KMS-11 (cell line): ENCODE measurements at regions not wholly inside any gene's neighbourhood (a gene's known extent, or its start where the extent isn't known, plus 50 kb on each side); places are given as distances from the start of the nearest gene placed in this dataset.
"Not testable (repeated sequence)": the region's sequence is repeated elsewhere in the genome, so short reads cannot be mapped to it uniquely, and the experiment has no call there.

ENCODE experiments used
- H2AFZ ChIP-seq: fragments of 200-600 bp; sonication (generic); 2 replicates; pipeline ENCODE4 v1.6.1; 2016; ENCODE audit warnings: antibody characterized with exemption, mixed run types, low read depth
- H3K27ac ChIP-seq: fragments of 200-600 bp; sonication (generic); 2 replicates; pipeline ENCODE4 v1.6.1; 2016; ENCODE audit warnings: mild to moderate bottlenecking, mixed run types
- H3K27me3 ChIP-seq: fragments of 200-600 bp; sonication (generic); 2 replicates; pipeline ENCODE4 v1.6.1; 2017; ENCODE audit warnings: mild to moderate bottlenecking, low read depth, mixed run types, moderate library complexity; ENCODE audit not compliant: insufficient read depth
- H3K36me3 ChIP-seq: fragments of 200-600 bp; sonication (generic); 2 replicates; pipeline ENCODE4 v1.6.1; 2017; ENCODE audit warnings: mild to moderate bottlenecking, mixed run types; ENCODE audit not compliant: insufficient read depth
- H3K4me1 ChIP-seq: fragments of 200-600 bp; sonication (generic); 2 replicates; pipeline ENCODE4 v1.6.1; 2016; ENCODE audit warnings: mild to moderate bottlenecking, low read depth, mixed run types; ENCODE audit not compliant: poor library complexity, severe bottlenecking
- H3K4me2 ChIP-seq: fragments of 200-600 bp; sonication (generic); 2 replicates; pipeline ENCODE4 v1.7.0; 2016; ENCODE audit warnings: mild to moderate bottlenecking, mixed run types
- H3K4me3 ChIP-seq: fragments of 200-600 bp; sonication (generic); IDR thresholded peaks from 2 replicates; pipeline ENCODE4 v1.6.1; 2017; ENCODE audit warnings: low read depth, low read length, mixed read lengths; ENCODE audit not compliant: insufficient read depth
- H3K79me2 ChIP-seq: fragments of 200-600 bp; sonication (generic); 2 replicates; pipeline ENCODE4 v1.6.1; 2016; ENCODE audit warnings: low read depth, mixed run types; ENCODE audit not compliant: insufficient read depth
- H3K9ac ChIP-seq: fragments of 200-600 bp; sonication (generic); 2 replicates; pipeline ENCODE4 v1.6.1; 2016; ENCODE audit warnings: mild to moderate bottlenecking, mixed run types
- H4K20me1 ChIP-seq: fragments of 200-600 bp; sonication (generic); 2 replicates; pipeline ENCODE4 v1.6.1; 2016; ENCODE audit warnings: mild to moderate bottlenecking, mixed run types; ENCODE audit not compliant: insufficient read depth
- TF ChIP-seq, protein P1 (sequence below): fragments of 200-600 bp; sonication (generic); conservative IDR thresholded peaks from 2 replicates; pipeline ENCODE4 v1.6.1; 2017; ENCODE audit warnings: low read depth, mild to moderate bottlenecking, antibody characterized with exemption, low read length, moderate library complexity, mixed read lengths

DNA sequence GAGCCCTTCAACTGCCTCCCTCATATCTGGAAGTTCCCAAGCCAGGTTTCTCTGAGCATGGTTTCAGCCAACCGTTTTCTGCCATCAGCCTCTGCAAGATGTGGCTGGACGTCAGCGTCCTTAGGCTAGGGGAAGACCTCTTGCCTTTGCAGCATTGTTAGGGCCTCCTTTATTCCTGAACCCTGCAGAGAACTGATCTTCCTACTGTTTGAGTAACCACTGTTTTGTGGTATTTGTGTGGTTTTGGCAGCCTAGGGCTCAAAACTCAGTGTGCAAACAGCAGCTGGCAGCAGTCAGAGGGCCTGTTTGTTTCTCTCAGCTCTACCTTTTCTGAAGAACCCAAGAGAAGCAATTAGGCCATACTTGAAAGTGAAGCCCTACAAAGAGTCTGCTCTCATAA is 83.4 kb upstream of the SEMA3E start:
- peaks cover 39% of the 10 kb centered on the region for H3K4me1 ChIP-seq
- TF ChIP-seq, protein P1, sequence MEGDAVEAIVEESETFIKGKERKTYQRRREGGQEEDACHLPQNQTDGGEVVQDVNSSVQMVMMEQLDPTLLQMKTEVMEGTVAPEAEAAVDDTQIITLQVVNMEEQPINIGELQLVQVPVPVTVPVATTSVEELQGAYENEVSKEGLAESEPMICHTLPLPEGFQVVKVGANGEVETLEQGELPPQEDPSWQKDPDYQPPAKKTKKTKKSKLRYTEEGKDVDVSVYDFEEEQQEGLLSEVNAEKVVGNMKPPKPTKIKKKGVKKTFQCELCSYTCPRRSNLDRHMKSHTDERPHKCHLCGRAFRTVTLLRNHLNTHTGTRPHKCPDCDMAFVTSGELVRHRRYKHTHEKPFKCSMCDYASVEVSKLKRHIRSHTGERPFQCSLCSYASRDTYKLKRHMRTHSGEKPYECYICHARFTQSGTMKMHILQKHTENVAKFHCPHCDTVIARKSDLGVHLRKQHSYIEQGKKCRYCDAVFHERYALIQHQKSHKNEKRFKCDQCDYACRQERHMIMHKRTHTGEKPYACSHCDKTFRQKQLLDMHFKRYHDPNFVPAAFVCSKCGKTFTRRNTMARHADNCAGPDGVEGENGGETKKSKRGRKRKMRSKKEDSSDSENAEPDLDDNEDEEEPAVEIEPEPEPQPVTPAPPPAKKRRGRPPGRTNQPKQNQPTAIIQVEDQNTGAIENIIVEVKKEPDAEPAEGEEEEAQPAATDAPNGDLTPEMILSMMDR: no peak
- peak overlapping the region; percentile 47 for H3K27ac ChIP-seq
- H2AFZ ChIP-seq: peak overlapping the region; percentile 29; the same call in 1 of the 2 replicates
- H3K9ac ChIP-seq: no peak overlapping the region; the same call in 1 of the 2 replicates
- H3K4me2 ChIP-seq: peak overlapping the region; percentile 55
- H3K27me3 ChIP-seq: no peaks in the 10 kb centered on the region
- no peaks in the 10 kb centered on the region for H3K79me2 ChIP-seq
- H3K36me3 ChIP-seq: no peaks in the 10 kb centered on the region
- H4K20me1 ChIP-seq: no peaks in the 10 kb centered on the region
- no peak overlapping the region for H3K4me3 ChIP-seq

GRCh38 chr7:83731154-83731553 is 82.2 kb upstream of the SEMA3E start:
- Histone ChIP-seq H3K27me3 (no peaks in the 10 kb centered on the region), H3K4me1 (peaks cover 39% of the 10 kb centered on the region), H2AFZ (peak overlapping the region; percentile 19; the same call in 1 of the 2 replicates)

DNA sequence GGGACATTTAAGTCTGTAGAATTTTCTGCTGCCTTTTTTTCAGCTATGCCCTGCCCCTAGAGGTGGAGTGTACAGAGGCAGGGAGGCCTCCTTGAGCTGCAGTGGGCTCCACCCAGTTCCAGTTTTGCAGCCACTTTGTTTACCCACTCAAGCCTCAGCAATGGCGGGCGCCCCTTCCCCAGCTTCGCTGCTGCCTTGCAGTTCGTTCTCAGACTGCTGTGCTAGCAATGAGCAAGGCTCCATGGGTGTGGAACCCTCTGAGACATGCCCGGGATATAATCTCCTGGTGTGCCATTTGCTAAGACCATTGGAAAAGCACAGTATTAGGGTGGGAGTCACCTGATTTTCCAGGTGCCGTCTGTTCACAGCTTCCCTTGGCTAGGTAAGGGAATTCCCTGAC is 68.0 kb upstream of the SEMA3E start:
- not testable (repeated sequence) for H3K4me2 ChIP-seq, H4K20me1 ChIP-seq, H3K36me3 ChIP-seq, H3K9ac ChIP-seq, H3K27me3 ChIP-seq, H3K79me2 ChIP-seq, H2AFZ ChIP-seq, H3K4me3 ChIP-seq, H3K4me1 ChIP-seq, H3K27ac ChIP-seq

More at GRCh38 chr7:83731154-83731553, 82.2 kb upstream of the SEMA3E start:
- Histone ChIP-seq H3K36me3 (no peaks in the 10 kb centered on the region), H3K27ac (no peak overlapping the region), H3K9ac (no peak overlapping the region), H3K79me2 (no peaks in the 10 kb centered on the region), H3K4me2 (peak overlapping the region; percentile 19; the same call in 1 of the 2 replicates), H4K20me1 (no peaks in the 10 kb centered on the region), H3K4me3 (no peak overlapping the region)
- TF ChIP-seq, protein P1: no peak

GRCh38 chr7:83708531-83708930 is 59.6 kb upstream of the SEMA3E start:
- H2AFZ ChIP-seq: no peak overlapping the region

DNA sequence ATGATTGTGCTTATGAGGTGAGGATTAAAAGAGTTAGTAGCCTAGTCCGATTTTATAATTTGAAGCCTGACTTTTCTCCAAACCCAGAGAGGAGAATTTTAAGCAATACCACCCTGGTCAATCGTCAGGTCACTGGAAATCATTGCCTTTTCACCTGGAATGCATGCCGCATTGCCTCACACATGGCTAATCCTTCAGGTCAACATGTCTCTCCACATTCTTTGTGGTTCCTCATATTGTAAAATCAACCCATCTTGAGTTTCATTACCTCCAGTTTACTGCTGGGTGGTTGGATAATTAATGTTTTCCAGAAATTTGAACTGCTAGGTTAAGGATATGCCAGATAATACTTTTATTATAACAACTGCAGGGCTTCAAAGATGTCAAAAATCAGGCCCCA is 55.6 kb upstream of the SEMA3E start:
- no peaks in the 10 kb centered on the region for H3K79me2 ChIP-seq
- no peak overlapping the region for H2AFZ ChIP-seq
- H3K27ac ChIP-seq: no peak overlapping the region
- no peak overlapping the region for H3K4me2 ChIP-seq
- TF ChIP-seq, protein P1: no peak
- no peaks in the 10 kb centered on the region for H3K4me1 ChIP-seq
- no peak overlapping the region for H3K9ac ChIP-seq
- no peaks in the 10 kb centered on the region for H3K36me3 ChIP-seq
- no peaks in the 10 kb centered on the region for H3K27me3 ChIP-seq
- H3K4me3 ChIP-seq: no peak overlapping the region
- no peaks in the 10 kb centered on the region for H4K20me1 ChIP-seq

More at GRCh38 chr7:83708531-83708930, 59.6 kb upstream of the SEMA3E start:
- Histone ChIP-seq H3K36me3 (no peaks in the 10 kb centered on the region), H3K4me3 (no peak overlapping the region), H4K20me1 (no peaks in the 10 kb centered on the region), H3K27ac (no peak overlapping the region), H3K4me2 (no peak overlapping the region), H3K79me2 (no peaks in the 10 kb centered on the region), H3K27me3 (no peaks in the 10 kb centered on the region), H3K4me1 (no peaks in the 10 kb centered on the region), H3K9ac (no peak overlapping the region)
- TF ChIP-seq, protein P1: no peak
